Tibial nerve (tissue), 4 donors: ENCODE measurements at regions not wholly inside any gene's neighbourhood (a gene's known extent, or its start where the extent isn't known, plus 50 kb on each side); places are given as distances from the start of the nearest gene placed in this dataset.

Source experiments
- EP300 ChIP-seq, 2 donors: sonication (generic); formaldehyde crosslinking; IDR thresholded peaks; one replicate each; pipeline ENCODE4 v1.6.1; 2017; ENCODE audit warnings: antibody characterized with exemption in 2 of 2, mild to moderate bottlenecking in 1 of 2
- POLR2A ChIP-seq, 2 donors: fragments of 450-650 bp; IDR thresholded peaks; one replicate each; pipeline ENCODE4 v1.6.1; 2017; ENCODE audit warnings: antibody characterized with exemption in 2 of 2, mild to moderate bottlenecking in 2 of 2, moderate library complexity in 2 of 2
- TF ChIP-seq, protein P1 (sequence below), 5 experiments: fragments of 200-600 bp in 3 of 5; fragments of 450-650 bp in 2 of 5; sonication (generic) in 3 of 5; IDR thresholded peaks; one replicate each; pipeline ENCODE4 v1.5.1; 2016 to 2019; ENCODE audit warnings: antibody characterized with exemption in 5 of 5, mild to moderate bottlenecking in 3 of 5, moderate library complexity in 2 of 5

DNA sequence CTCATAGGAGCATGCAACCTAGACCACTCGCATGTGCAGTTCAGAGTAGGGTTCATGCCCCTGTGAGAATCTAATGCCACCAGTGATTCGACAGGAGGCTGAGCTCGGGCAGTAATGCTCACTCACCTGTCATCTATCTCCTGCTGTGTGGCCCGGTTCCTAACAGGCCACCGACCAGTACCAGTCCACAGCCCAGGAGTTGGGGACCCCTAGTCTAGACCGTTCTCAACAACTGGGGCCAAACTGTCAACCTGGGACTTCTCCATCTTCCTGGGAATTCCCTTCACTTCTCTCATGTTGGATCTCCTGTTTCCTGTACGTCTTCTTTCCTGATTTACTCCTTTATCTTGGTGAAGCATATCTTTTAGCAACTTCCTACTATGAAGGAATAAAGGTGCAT lies 79.4 kb upstream of the HELT start:
- TF ChIP-seq POLR2A (IDR thresholded peaks at IDR 0.05): no peak
- no peak for TF ChIP-seq EP300 (IDR thresholded peaks at IDR 0.05)
- TF ChIP-seq, protein P1, sequence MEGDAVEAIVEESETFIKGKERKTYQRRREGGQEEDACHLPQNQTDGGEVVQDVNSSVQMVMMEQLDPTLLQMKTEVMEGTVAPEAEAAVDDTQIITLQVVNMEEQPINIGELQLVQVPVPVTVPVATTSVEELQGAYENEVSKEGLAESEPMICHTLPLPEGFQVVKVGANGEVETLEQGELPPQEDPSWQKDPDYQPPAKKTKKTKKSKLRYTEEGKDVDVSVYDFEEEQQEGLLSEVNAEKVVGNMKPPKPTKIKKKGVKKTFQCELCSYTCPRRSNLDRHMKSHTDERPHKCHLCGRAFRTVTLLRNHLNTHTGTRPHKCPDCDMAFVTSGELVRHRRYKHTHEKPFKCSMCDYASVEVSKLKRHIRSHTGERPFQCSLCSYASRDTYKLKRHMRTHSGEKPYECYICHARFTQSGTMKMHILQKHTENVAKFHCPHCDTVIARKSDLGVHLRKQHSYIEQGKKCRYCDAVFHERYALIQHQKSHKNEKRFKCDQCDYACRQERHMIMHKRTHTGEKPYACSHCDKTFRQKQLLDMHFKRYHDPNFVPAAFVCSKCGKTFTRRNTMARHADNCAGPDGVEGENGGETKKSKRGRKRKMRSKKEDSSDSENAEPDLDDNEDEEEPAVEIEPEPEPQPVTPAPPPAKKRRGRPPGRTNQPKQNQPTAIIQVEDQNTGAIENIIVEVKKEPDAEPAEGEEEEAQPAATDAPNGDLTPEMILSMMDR (IDR thresholded peaks at IDR 0.05): no peak
